AG10803 (cell line): ENCODE measurements at regions not wholly inside any gene's neighbourhood (a gene's known extent, or its start where the extent isn't known, plus 50 kb on each side); places are given as distances from the start of the nearest gene placed in this dataset.

Experiments used
- DNase-seq: peaks from one replicate; pipeline ENCODE4 v3.0.0; 2010; ENCODE audit warnings: low read depth
- H3K4me3 ChIP-seq: 2 replicates; pipeline ENCODE4 v1.5.1; 2011; ENCODE audit warnings: mild to moderate bottlenecking, low read length, control low read depth
- CTCF ChIP-seq: conservative IDR thresholded peaks from 2 replicates; pipeline ENCODE4 v1.5.1; 2011; ENCODE audit warnings: mild to moderate bottlenecking, low read length, control low read depth, inconsistent platforms

GRCh38 chr6:147789430-147789947, 281.0 kb downstream of the SAMD5 start:
- no peak for TF ChIP-seq CTCF
- H3K4me3 ChIP-seq, result no peak overlapping the region

GRCh38 chr6:147793871-147794643, 285.6 kb downstream of the SAMD5 start:
- H3K4me3 ChIP-seq, result no peak overlapping the region
- DNase-seq, result no peak
- no peak for TF ChIP-seq CTCF

More at GRCh38 chr6:147789430-147789947, 281.0 kb downstream of the SAMD5 start:
- DNase-seq, result no peak

GRCh38 chr6:147802459-147802858, 294.0 kb downstream of the SAMD5 start:
- no peak overlapping the region for H3K4me3 ChIP-seq
- no peak for DNase-seq
- no peak for TF ChIP-seq CTCF

GRCh38 chr6:147805155-147805554, 296.7 kb downstream of the SAMD5 start:
- no peak for DNase-seq
- TF ChIP-seq CTCF, result no peak
- H3K4me3 ChIP-seq, result no peak overlapping the region

- no peak for DNase-seq
- no peak for TF ChIP-seq CTCF
- no peak overlapping the region for H3K4me3 ChIP-seq
These were observed 298.2 kb downstream of the SAMD5 start for GRCh38 chr6:147806697-147807096.

- TF ChIP-seq CTCF, result no peak
- no peak for DNase-seq
- no peak overlapping the region for H3K4me3 ChIP-seq
These were observed 300.1 kb downstream of the SAMD5 start for GRCh38 chr6:147808640-147809039.
